SK-N-SH treated with all-trans-retinoic acid at 6 μM for 48 hours (cell line): ENCODE measurements at regions not wholly inside any gene's neighbourhood (a gene's known extent, or its start where the extent isn't known, plus 50 kb on each side); places are given as distances from the start of the nearest gene placed in this dataset.
"Not testable (repeated sequence)": the region's sequence is repeated elsewhere in the genome, so short reads cannot be mapped to it uniquely, and the experiment has no call there.

Experiments used
- ATAC-seq: fragments of 200-7000 bp; cut with Tn5 transposase; 3 replicates; pipeline ENCODE4 v1.9.1; 2020; ENCODE audit warnings: mild to moderate bottlenecking, moderate library complexity
- ARNTL ChIP-seq: fragments of 450-650 bp; formaldehyde crosslinking; IDR thresholded peaks from 2 replicates; pipeline ENCODE4 v1.5.0; 2020; ENCODE audit warnings: low read depth, mild to moderate bottlenecking, moderate library complexity, borderline replicate concordance
- BACH2 ChIP-seq: fragments of 250-450 bp; sonication (Bioruptor Pico); IDR thresholded peaks from 2 replicates; pipeline ENCODE4 v1.9.0; 2021; ENCODE audit warnings: mild to moderate bottlenecking, borderline replicate concordance
- CREB5 ChIP-seq: fragments of 250-450 bp; sonication (Bioruptor Pico); IDR thresholded peaks from 2 replicates; pipeline ENCODE4 v1.5.1; 2020; ENCODE audit warnings: low read depth, mild to moderate bottlenecking, moderate library complexity
- CSRNP3 ChIP-seq: fragments of 250-450 bp; sonication (Bioruptor Pico); IDR thresholded peaks from 2 replicates; pipeline ENCODE4 v1.5.1; 2021; ENCODE audit warnings: mild to moderate bottlenecking, moderate library complexity
- ESRRG ChIP-seq: fragments of 250-450 bp; sonication (Bioruptor Pico); IDR thresholded peaks from 2 replicates; pipeline ENCODE4 v1.6.1; 2021; ENCODE audit warnings: mild to moderate bottlenecking
- GLIS3 ChIP-seq: fragments of 250-450 bp; sonication (Bioruptor Pico); IDR thresholded peaks from 2 replicates; pipeline ENCODE4 v1.5.0; 2020; ENCODE audit warnings: mild to moderate bottlenecking, moderate library complexity
- ISL1 ChIP-seq: fragments of 250-450 bp; sonication (Bioruptor Pico); IDR thresholded peaks from 2 replicates; pipeline ENCODE4 v2.1.2; 2022; ENCODE audit warnings: mild to moderate bottlenecking, moderate library complexity
- OSR1 ChIP-seq: fragments of 250-450 bp; sonication (Bioruptor Pico); IDR thresholded peaks from 2 replicates; pipeline ENCODE4 v1.8.0; 2022; ENCODE audit warnings: moderate library complexity, mild to moderate bottlenecking, inconsistent platforms
- PATZ1 ChIP-seq: fragments of 250-450 bp; sonication (Bioruptor Pico); IDR thresholded peaks from 2 replicates; pipeline ENCODE4 v1.8.0; 2020; ENCODE audit warnings: mild to moderate bottlenecking, moderate library complexity, borderline replicate concordance
- POU6F1 ChIP-seq: fragments of 250-450 bp; sonication (Bioruptor Pico); IDR thresholded peaks from 2 replicates; pipeline ENCODE4 v1.8.0; 2021; ENCODE audit warnings: low read depth, mild to moderate bottlenecking, moderate library complexity, borderline replicate concordance
- PPARA ChIP-seq: fragments of 250-450 bp; sonication (Bioruptor Pico); IDR thresholded peaks from 2 replicates; pipeline ENCODE4 v1.5.0; 2020; ENCODE audit warnings: mild to moderate bottlenecking, borderline replicate concordance
- RARB ChIP-seq: fragments of 250-450 bp; sonication (Bioruptor Pico); IDR thresholded peaks from 2 replicates; pipeline ENCODE4 v1.8.0; 2021; ENCODE audit warnings: mild to moderate bottlenecking, moderate library complexity
- SNAI2 ChIP-seq: fragments of 250-450 bp; sonication (Bioruptor Pico); IDR thresholded peaks from 2 replicates; pipeline ENCODE4 v1.5.0; 2020; ENCODE audit warnings: mild to moderate bottlenecking, moderate library complexity
- TCF4 ChIP-seq: fragments of 250-450 bp; sonication (Bioruptor Pico); IDR thresholded peaks from 2 replicates; pipeline ENCODE4 v1.8.0; 2021; ENCODE audit warnings: mild to moderate bottlenecking, moderate library complexity, borderline replicate concordance
- TSHZ2 ChIP-seq: fragments of 250-450 bp; sonication (Bioruptor Pico); IDR thresholded peaks from 2 replicates; pipeline ENCODE4 v1.5.0; 2020; ENCODE audit warnings: mild to moderate bottlenecking, moderate library complexity
- ZC3H10 ChIP-seq: fragments of 250-450 bp; sonication (Bioruptor Pico); IDR thresholded peaks from 2 replicates; pipeline ENCODE4 v1.5.1; 2021; ENCODE audit warnings: mild to moderate bottlenecking, moderate library complexity
- ZFP30 ChIP-seq: fragments of 450-650 bp; formaldehyde crosslinking; IDR thresholded peaks from 2 replicates; pipeline ENCODE4 v1.5.0; 2022; ENCODE audit warnings: mild to moderate bottlenecking, moderate library complexity
- ZNF565 ChIP-seq: fragments of 450-650 bp; formaldehyde crosslinking; conservative IDR thresholded peaks from 2 replicates; pipeline ENCODE4 v1.5.0; 2020; ENCODE audit warnings: low read depth, mild to moderate bottlenecking, moderate library complexity
- ZNF70 ChIP-seq: fragments of 450-650 bp; formaldehyde crosslinking; IDR thresholded peaks from 2 replicates; pipeline ENCODE4 v1.5.0; 2020; ENCODE audit warnings: mild to moderate bottlenecking, moderate library complexity
- ZNF8 ChIP-seq: fragments of 450-650 bp; formaldehyde crosslinking; IDR thresholded peaks from 2 replicates; pipeline ENCODE4 v1.5.0; 2020; ENCODE audit warnings: mild to moderate bottlenecking, moderate library complexity

GRCh38 chr12:105654606-105655005, 324.1 kb downstream of the C12orf75 start:
- no peak for ATAC-seq
- no peak for TF ChIP-seq PATZ1 (CRISPR knock-in tag)

GRCh38 chr12:105658389-105658788, 327.9 kb downstream of the C12orf75 start:
- TF ChIP-seq SNAI2 (no peak), ZFP30 (CRISPR knock-in tag) (no peak), PPARA (CRISPR knock-in tag) (no peak), CSRNP3 (no peak), POU6F1 (CRISPR knock-in tag) (no peak), ISL1 (CRISPR knock-in tag) (no peak), ZC3H10 (no peak), GLIS3 (CRISPR knock-in tag) (no peak), ZNF70 (CRISPR knock-in tag) (no peak), ARNTL (no peak), ESRRG (no peak), BACH2 (CRISPR knock-in tag) (no peak), PATZ1 (CRISPR knock-in tag) (no peak), RARB (CRISPR knock-in tag) (no peak), TCF4 (no peak), TSHZ2 (CRISPR knock-in tag) (no peak), ZNF565 (CRISPR knock-in tag) (no peak), CREB5 (no peak), ZNF8 (CRISPR knock-in tag) (no peak), OSR1 (CRISPR knock-in tag) (no peak)
- no peak for ATAC-seq

GRCh38 chr12:105659355-105660075, 329.0 kb downstream of the C12orf75 start:
- no peak for TF ChIP-seq PATZ1 (CRISPR knock-in tag)
- TF ChIP-seq ZNF70 (CRISPR knock-in tag) = no peak
- no peak for TF ChIP-seq POU6F1 (CRISPR knock-in tag)
- no peak for ATAC-seq

- not testable (repeated sequence) for ATAC-seq
These were observed 334.3 kb downstream of the C12orf75 start for GRCh38 chr12:105664765-105665164.
